GM18951 (cell line): ENCODE measurements at regions not wholly inside any gene's neighbourhood (a gene's known extent, or its start where the extent isn't known, plus 50 kb on each side); places are given as distances from the start of the nearest gene placed in this dataset.
"Not testable (repeated sequence)": the region's sequence is repeated elsewhere in the genome, so short reads cannot be mapped to it uniquely, and the experiment has no call there.

Experiments
- POLR2A ChIP-seq: IDR thresholded peaks from 4 replicates; pipeline ENCODE4 v1.6.1; 2011; ENCODE audit warnings: mild to moderate bottlenecking; ENCODE audit not compliant: insufficient read length, insufficient read depth; ENCODE audit errors: extremely low read depth
- in situ Hi-C: fragments of 300-500 bp; cut with MboI; formaldehyde crosslinking; loops from one replicate; pipeline ENCODE4 v1.12.0; 2022; ENCODE audit warnings: low sequenced_read_pairs, mixed read lengths, inconsistent platforms; ENCODE audit not compliant: unreplicated experiment

GRCh38 chr4:177968817-177969442, 526.7 kb upstream of the AGA start:
- no peak for TF ChIP-seq POLR2A

GRCh38 chr4:177974461-177974860, 532.2 kb upstream of the AGA start:
- no peak for TF ChIP-seq POLR2A
- in situ Hi-C loops, result no loop called here

More at GRCh38 chr4:177968817-177969442, 526.7 kb upstream of the AGA start:
- in situ Hi-C loops, result no loop called here

GRCh38 chr4:177975315-177975987, 533.2 kb upstream of the AGA start:
- in situ Hi-C loops, result no loop called here
- no peak for TF ChIP-seq POLR2A

GRCh38 chr4:177986236-177986635, 544.0 kb upstream of the AGA start:
- in situ Hi-C loops, result no loop called here
- TF ChIP-seq POLR2A, result no peak

DNA sequence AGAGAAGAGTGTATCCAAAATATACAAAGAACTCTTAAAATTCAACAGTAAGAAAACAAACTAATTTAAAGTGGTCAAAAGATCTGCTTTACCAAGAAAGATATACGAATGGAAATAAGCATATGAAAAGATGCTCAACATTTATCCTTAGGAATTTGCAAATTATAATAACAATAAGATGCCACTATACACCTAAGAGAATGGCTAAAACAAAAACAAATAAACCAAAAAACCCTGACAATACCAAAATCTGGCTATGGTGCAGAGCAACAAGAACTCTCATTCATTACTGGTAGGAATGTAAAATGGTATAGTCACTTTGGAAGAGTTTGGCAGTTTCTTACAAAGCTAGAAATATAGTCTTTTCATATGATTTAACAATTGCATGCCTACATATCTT, 545.7 kb upstream of the AGA start:
- TF ChIP-seq POLR2A, result no peak
- in situ Hi-C loops, result no loop called here

DNA sequence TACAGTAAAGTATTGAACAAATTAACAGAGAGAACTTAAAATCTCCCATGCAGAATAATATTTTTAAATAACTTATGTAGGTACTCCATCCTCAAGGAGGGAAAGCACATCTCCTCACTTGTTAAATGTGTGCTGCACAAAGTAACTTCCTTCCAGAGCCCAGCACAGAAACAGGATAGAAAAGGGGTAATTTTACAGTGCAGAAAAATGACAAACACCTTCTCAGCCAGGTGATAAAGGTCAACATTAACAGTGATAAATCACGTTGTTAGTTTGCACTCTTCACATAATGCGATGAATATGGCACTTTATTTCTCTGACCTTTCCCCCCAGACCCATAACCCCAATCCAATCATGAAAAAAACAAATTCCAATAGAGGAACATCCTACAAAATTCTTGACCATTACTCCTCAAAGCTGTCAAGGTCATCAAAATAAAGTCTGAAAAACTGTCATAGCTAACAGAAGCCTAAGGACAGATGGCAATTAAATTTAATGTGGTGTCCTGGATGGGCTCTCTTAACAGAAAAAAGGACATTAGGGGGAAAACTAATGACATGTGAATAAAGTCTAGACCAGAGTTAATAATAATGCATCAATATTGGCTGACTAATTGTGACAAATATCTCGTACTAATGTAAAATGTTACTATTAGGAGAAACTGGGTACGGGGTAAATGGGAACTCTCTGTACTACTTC, 547.4 kb upstream of the AGA start:
- TF ChIP-seq POLR2A, result no peak
- in situ Hi-C loops, result no loop called here

- TF ChIP-seq POLR2A, result no peak
- in situ Hi-C loops, result no loop called here
These were observed 560.9 kb upstream of the AGA start for GRCh38 chr4:178003098-178003657.

DNA sequence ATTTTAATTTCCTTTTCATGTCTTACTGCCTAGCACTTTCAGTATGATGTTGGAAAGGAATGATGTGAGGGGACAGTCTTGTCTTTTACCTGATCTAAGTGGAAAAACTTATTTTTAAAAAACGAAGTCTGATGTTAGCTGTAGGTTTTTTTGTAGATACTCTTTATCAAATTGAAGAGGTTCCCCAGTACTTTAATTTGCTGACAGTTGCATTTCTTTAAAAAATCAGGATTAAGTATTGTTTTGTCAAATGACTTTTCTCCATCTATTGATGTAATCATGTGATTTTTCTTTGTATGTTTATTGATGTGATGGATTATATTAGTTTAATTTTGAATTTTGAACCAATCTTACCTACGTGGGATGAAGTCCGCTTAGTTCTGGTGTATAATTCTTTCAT, 568.4 kb upstream of the AGA start:
- no peak for TF ChIP-seq POLR2A
- in situ Hi-C loops, result no loop called here

- in situ Hi-C loops, result not testable (repeated sequence)
These were observed 572.8 kb upstream of the AGA start for GRCh38 chr4:178015046-178015445.

- in situ Hi-C loops, result no loop called here
These were observed 584.8 kb upstream of the AGA start for GRCh38 chr4:178026999-178027398.

GRCh38 chr4:178027796-178028195, 585.6 kb upstream of the AGA start:
- TF ChIP-seq POLR2A, result no peak
- in situ Hi-C loops, result no loop called here

More at GRCh38 chr4:178026999-178027398, 584.8 kb upstream of the AGA start:
- TF ChIP-seq POLR2A, result no peak

DNA sequence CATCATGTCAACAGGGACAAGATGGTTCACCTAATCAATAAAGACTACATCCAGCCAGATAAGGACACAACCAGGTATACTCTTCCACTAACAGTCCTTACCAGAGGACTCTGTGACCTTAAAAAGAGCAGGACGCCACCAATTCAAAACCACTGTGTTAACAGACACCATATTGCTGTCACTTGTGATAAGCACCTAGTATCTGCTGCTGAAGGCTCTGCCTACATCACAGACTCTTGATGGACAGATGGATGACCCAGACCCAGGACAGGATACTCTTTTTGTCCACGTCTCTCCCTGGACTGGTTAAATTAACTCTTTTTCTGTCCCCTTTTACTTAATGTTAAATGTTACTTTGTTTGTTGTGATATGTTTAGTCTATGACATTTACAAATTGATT, 586.2 kb upstream of the AGA start:
- TF ChIP-seq POLR2A, result no peak
- in situ Hi-C loops, result no loop called here

- TF ChIP-seq POLR2A, result no peak
- in situ Hi-C loops, result no loop called here
These were observed 595.4 kb upstream of the AGA start for GRCh38 chr4:178037459-178038214.
